ENCODE measurements at regions not wholly inside any gene's neighbourhood (a gene's known extent, or its start where the extent isn't known, plus 50 kb on each side); places are given as distances from the start of the nearest gene placed in this dataset.

DNA sequence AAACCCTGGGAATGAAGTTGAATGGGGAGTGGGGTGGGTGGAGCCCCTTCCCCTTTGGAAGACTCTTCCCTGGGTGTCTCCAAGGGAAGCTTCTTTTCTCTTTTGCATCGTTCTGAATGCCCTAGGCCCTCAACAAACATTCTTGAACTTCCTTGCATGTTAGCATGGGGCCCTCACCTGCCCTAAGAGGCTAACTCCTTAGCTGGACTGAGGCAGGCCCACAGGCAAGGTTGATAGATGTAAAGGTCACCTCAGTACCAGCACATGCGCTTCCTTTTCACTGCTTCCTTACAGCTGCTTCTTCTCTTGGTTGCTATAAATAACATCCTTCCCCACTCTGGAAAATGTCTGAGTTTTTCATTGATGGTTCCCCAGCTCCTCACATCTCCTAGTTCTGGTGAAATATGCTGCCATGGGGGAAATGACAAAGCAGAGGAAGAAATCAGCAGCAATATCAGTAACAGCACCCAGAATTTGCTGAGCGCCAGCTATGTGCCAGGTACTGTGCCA lies 160.6 kb upstream of the FRMD6 start:
- no peaks in the 10 kb centered on the region for H3K79me2 ChIP-seq (ENCODE audit: insufficient read depth, low read length)
- H4K20me1 ChIP-seq (ENCODE audit: low read depth, low read length), result no peaks in the 10 kb centered on the region
- H3K4me3 ChIP-seq (ENCODE audit: insufficient read depth, low read length, poor library complexity, severe bottlenecking), result no peak overlapping the region
- no peak overlapping the region for H3K27ac ChIP-seq (ENCODE audit: low read depth, low read length)
- H2AFZ ChIP-seq (ENCODE audit: low read depth, low read length, severe bottlenecking), result no peak overlapping the region
- no peaks in the 10 kb centered on the region for H3K36me3 ChIP-seq (ENCODE audit: low read length)
- H3K9ac ChIP-seq (ENCODE audit: low read length), result no peak overlapping the region
- H3K9me2 ChIP-seq (replicated peaks; ENCODE audit: insufficient read depth, low read length), result no peaks in the 10 kb centered on the region
- H3K9me3 ChIP-seq (ENCODE audit: insufficient read depth, low read length), result no peaks in the 10 kb centered on the region
- H3K4me2 ChIP-seq (ENCODE audit: low read depth, low read length, poor library complexity, severe bottlenecking), result no peak overlapping the region
- no peaks in the 10 kb centered on the region for H3K27me3 ChIP-seq (ENCODE audit: low read length)
- TF ChIP-seq, protein P1, sequence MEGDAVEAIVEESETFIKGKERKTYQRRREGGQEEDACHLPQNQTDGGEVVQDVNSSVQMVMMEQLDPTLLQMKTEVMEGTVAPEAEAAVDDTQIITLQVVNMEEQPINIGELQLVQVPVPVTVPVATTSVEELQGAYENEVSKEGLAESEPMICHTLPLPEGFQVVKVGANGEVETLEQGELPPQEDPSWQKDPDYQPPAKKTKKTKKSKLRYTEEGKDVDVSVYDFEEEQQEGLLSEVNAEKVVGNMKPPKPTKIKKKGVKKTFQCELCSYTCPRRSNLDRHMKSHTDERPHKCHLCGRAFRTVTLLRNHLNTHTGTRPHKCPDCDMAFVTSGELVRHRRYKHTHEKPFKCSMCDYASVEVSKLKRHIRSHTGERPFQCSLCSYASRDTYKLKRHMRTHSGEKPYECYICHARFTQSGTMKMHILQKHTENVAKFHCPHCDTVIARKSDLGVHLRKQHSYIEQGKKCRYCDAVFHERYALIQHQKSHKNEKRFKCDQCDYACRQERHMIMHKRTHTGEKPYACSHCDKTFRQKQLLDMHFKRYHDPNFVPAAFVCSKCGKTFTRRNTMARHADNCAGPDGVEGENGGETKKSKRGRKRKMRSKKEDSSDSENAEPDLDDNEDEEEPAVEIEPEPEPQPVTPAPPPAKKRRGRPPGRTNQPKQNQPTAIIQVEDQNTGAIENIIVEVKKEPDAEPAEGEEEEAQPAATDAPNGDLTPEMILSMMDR (IDR thresholded peaks at IDR 0.05; ENCODE audit: insufficient read depth, low read length, poor library complexity, severe bottlenecking), result no peak
- no peak for TF ChIP-seq EZH2phosphoT487 (conservative IDR thresholded peaks at IDR 0.05; ENCODE audit: low read length)
- no peaks in the 10 kb centered on the region for H3F3A ChIP-seq (ENCODE audit: insufficient read depth)

DNA sequence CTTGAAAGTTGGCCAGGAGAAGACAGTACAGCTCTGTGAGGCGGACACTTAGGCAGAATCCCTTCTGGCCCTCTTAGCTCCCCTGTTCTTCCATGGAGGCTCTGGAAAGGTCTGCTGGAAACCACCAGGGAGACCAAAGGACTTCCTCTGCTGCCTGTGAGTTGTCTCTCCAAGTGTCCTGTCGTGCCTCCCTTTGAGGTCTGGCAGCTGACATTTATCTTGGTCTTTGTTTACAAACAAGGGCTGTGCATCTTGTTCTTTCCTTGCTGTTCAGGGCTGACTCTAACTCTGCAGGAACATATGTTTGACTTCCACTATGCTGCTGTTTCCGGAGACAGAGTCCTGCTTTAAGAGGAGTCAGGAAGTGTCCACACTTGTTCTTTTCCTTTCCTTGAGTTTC lies 159.9 kb upstream of the FRMD6 start:
- no peak overlapping the region for H3K4me2 ChIP-seq (ENCODE audit: low read depth, low read length, poor library complexity, severe bottlenecking)
- no peaks in the 10 kb centered on the region; the same call in 1 of the 2 replicates for H3K9me3 ChIP-seq (ENCODE audit: insufficient read depth, low read length)
- H3K36me3 ChIP-seq (ENCODE audit: low read length), result no peaks in the 10 kb centered on the region
- no peak overlapping the region for H3K9ac ChIP-seq (ENCODE audit: low read length)
- H3K4me3 ChIP-seq (ENCODE audit: insufficient read depth, low read length, poor library complexity, severe bottlenecking), result no peak overlapping the region
- no peaks in the 10 kb centered on the region for H3K27me3 ChIP-seq (ENCODE audit: low read length)
- TF ChIP-seq, protein P1 (IDR thresholded peaks at IDR 0.05; ENCODE audit: insufficient read depth, low read length, poor library complexity, severe bottlenecking), result no peak
- no peak for TF ChIP-seq EZH2phosphoT487 (conservative IDR thresholded peaks at IDR 0.05; ENCODE audit: low read length)
- no peaks in the 10 kb centered on the region for H3K79me2 ChIP-seq (ENCODE audit: insufficient read depth, low read length)
- H3K9me2 ChIP-seq (replicated peaks; ENCODE audit: insufficient read depth, low read length), result no peaks in the 10 kb centered on the region
- H3K27ac ChIP-seq (ENCODE audit: low read depth, low read length), result no peak overlapping the region
- no peaks in the 10 kb centered on the region for H4K20me1 ChIP-seq (ENCODE audit: low read depth, low read length)
- H2AFZ ChIP-seq (ENCODE audit: low read depth, low read length, severe bottlenecking), result no peak overlapping the region
- no peaks in the 10 kb centered on the region for H3F3A ChIP-seq (ENCODE audit: insufficient read depth)

DNA sequence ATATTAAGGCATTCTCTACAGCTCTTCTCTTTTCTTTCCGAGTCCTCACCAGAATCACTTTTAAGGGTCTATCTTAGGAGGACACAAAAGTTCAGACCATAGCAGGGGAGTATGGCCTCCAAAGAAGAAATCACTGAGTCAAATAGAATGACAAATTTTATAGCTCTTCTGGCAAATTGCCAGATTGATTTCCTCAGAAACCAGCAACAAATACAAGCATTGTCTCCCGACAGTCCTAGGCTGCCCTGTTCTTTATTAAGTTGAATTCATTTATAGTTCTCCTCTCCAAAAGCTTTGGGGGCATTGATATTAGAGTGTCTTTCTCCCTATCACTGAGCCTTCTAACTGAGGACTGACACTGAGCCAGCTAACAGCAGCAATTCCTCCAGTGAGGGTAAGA lies 156.4 kb upstream of the FRMD6 start:
- Histone ChIP-seq H3K4me2 (ENCODE audit: low read depth, low read length, poor library complexity, severe bottlenecking) (no peak overlapping the region), H3K9me2 (replicated peaks; ENCODE audit: insufficient read depth, low read length) (no peaks in the 10 kb centered on the region), H3K79me2 (ENCODE audit: insufficient read depth, low read length) (no peaks in the 10 kb centered on the region), H3K9me3 (ENCODE audit: insufficient read depth, low read length) (no peaks in the 10 kb centered on the region; the same call in 1 of the 2 replicates), H3K36me3 (ENCODE audit: low read length) (no peaks in the 10 kb centered on the region), H4K20me1 (ENCODE audit: low read depth, low read length) (no peaks in the 10 kb centered on the region), H3K27ac (ENCODE audit: low read depth, low read length) (no peak overlapping the region), H2AFZ (ENCODE audit: low read depth, low read length, severe bottlenecking) (no peak overlapping the region), H3K9ac (ENCODE audit: low read length) (no peak overlapping the region), H3K4me3 (ENCODE audit: insufficient read depth, low read length, poor library complexity, severe bottlenecking) (no peak overlapping the region), H3K27me3 (ENCODE audit: low read length) (no peaks in the 10 kb centered on the region), H3F3A (ENCODE audit: insufficient read depth) (no peaks in the 10 kb centered on the region)
- no peak for TF ChIP-seq EZH2phosphoT487 (conservative IDR thresholded peaks at IDR 0.05; ENCODE audit: low read length)
- TF ChIP-seq, protein P1 (IDR thresholded peaks at IDR 0.05; ENCODE audit: insufficient read depth, low read length, poor library complexity, severe bottlenecking), result no peak
